BLaER1 (cell line): ENCODE measurements at regions not wholly inside any gene's neighbourhood (a gene's known extent, or its start where the extent isn't known, plus 50 kb on each side); places are given as distances from the start of the nearest gene placed in this dataset.

Experiments
- H3K27ac ChIP-seq: shearing (Covaris generic); formaldehyde crosslinking; 2 replicates; pipeline ENCODE4 v1.8.1; 2022
- H3K27me3 ChIP-seq: shearing (Covaris generic); formaldehyde crosslinking; 2 replicates; pipeline ENCODE4 v1.8.1; 2022
- H3K36me3 ChIP-seq: shearing (Covaris generic); formaldehyde crosslinking; 2 replicates; pipeline ENCODE4 v1.8.1; 2022
- H3K4me1 ChIP-seq: shearing (Covaris generic); formaldehyde crosslinking; 2 replicates; pipeline ENCODE4 v1.8.1; 2022
- H3K4me2 ChIP-seq: shearing (Covaris generic); formaldehyde crosslinking; 2 replicates; pipeline ENCODE4 v1.8.1; 2022
- H3K4me3 ChIP-seq: shearing (Covaris generic); formaldehyde crosslinking; 2 replicates; pipeline ENCODE4 v1.8.1; 2022
- H3K9ac ChIP-seq: shearing (Covaris generic); formaldehyde crosslinking; 2 replicates; pipeline ENCODE4 v1.8.1; 2022
- H3K9me3 ChIP-seq: shearing (Covaris generic); formaldehyde crosslinking; 2 replicates; pipeline ENCODE4 v1.8.1; 2022
- H4K20me1 ChIP-seq: shearing (Covaris generic); formaldehyde crosslinking; 2 replicates; pipeline ENCODE4 v1.8.1; 2022
- Cebpa-rat ChIP-seq: shearing (Covaris generic); IDR thresholded peaks from 2 replicates; pipeline ENCODE4 v1.8.1; 2022

GRCh38 chr12:42982828-42983227, 393.3 kb upstream of the PRICKLE1 start:
- H3K27me3 ChIP-seq: no peaks in the 10 kb centered on the region
- no peaks in the 10 kb centered on the region for H3K36me3 ChIP-seq
- no peak overlapping the region for H3K4me3 ChIP-seq
- no peak overlapping the region for H3K27ac ChIP-seq
- H3K9ac ChIP-seq: no peak overlapping the region
- no peak for TF ChIP-seq Cebpa-rat
- no peaks in the 10 kb centered on the region for H3K9me3 ChIP-seq
- H4K20me1 ChIP-seq: no peaks in the 10 kb centered on the region
- no peaks in the 10 kb centered on the region for H3K4me1 ChIP-seq
- H3K4me2 ChIP-seq: no peak overlapping the region

- H3K4me3 ChIP-seq: no peak overlapping the region
- no peak overlapping the region for H3K27ac ChIP-seq
- no peak for TF ChIP-seq Cebpa-rat
- no peaks in the 10 kb centered on the region for H3K4me1 ChIP-seq
- no peak overlapping the region for H3K9ac ChIP-seq
- H4K20me1 ChIP-seq: no peaks in the 10 kb centered on the region
- no peak overlapping the region for H3K4me2 ChIP-seq
- no peaks in the 10 kb centered on the region for H3K36me3 ChIP-seq
- no peaks in the 10 kb centered on the region for H3K27me3 ChIP-seq
- H3K9me3 ChIP-seq: no peaks in the 10 kb centered on the region
Measured at GRCh38 chr12:42981379-42981778, 391.8 kb upstream of the PRICKLE1 start.

- no peaks in the 10 kb centered on the region for H3K27me3 ChIP-seq
- no peaks in the 10 kb centered on the region for H4K20me1 ChIP-seq
- H3K4me3 ChIP-seq: no peak overlapping the region
- no peak overlapping the region for H3K4me2 ChIP-seq
- H3K4me1 ChIP-seq: no peaks in the 10 kb centered on the region
- H3K36me3 ChIP-seq: no peaks in the 10 kb centered on the region
- TF ChIP-seq Cebpa-rat: no peak
- no peak overlapping the region for H3K27ac ChIP-seq
- no peak overlapping the region for H3K9ac ChIP-seq
- no peaks in the 10 kb centered on the region for H3K9me3 ChIP-seq
Measured at GRCh38 chr12:42980441-42980840, 390.9 kb upstream of the PRICKLE1 start.

- Histone ChIP-seq H3K27me3 (no peaks in the 10 kb centered on the region), H3K27ac (no peak overlapping the region), H3K4me1 (no peaks in the 10 kb centered on the region), H3K36me3 (no peaks in the 10 kb centered on the region), H3K9ac (no peak overlapping the region), H4K20me1 (no peaks in the 10 kb centered on the region), H3K4me2 (no peak overlapping the region), H3K9me3 (no peaks in the 10 kb centered on the region), H3K4me3 (no peak overlapping the region)
- no peak for TF ChIP-seq Cebpa-rat
Measured at GRCh38 chr12:42979746-42980145, 390.2 kb upstream of the PRICKLE1 start.

- no peak overlapping the region for H3K9ac ChIP-seq
- no peaks in the 10 kb centered on the region for H4K20me1 ChIP-seq
- no peaks in the 10 kb centered on the region for H3K4me1 ChIP-seq
- no peak overlapping the region for H3K4me2 ChIP-seq
- H3K27ac ChIP-seq: no peak overlapping the region
- H3K36me3 ChIP-seq: no peaks in the 10 kb centered on the region
- no peaks in the 10 kb centered on the region for H3K27me3 ChIP-seq
- no peaks in the 10 kb centered on the region for H3K9me3 ChIP-seq
- TF ChIP-seq Cebpa-rat: no peak
- H3K4me3 ChIP-seq: no peak overlapping the region
Measured at GRCh38 chr12:42978708-42979107, 389.2 kb upstream of the PRICKLE1 start.

- no peak for TF ChIP-seq Cebpa-rat
- Histone ChIP-seq H4K20me1 (no peaks in the 10 kb centered on the region), H3K36me3 (no peaks in the 10 kb centered on the region), H3K9me3 (no peaks in the 10 kb centered on the region), H3K27ac (no peak overlapping the region), H3K4me2 (no peak overlapping the region), H3K9ac (no peak overlapping the region), H3K4me3 (no peak overlapping the region), H3K4me1 (no peaks in the 10 kb centered on the region), H3K27me3 (no peaks in the 10 kb centered on the region)
Measured at GRCh38 chr12:42977451-42978230, 388.1 kb upstream of the PRICKLE1 start.

GRCh38 chr12:42976620-42977019, 387.1 kb upstream of the PRICKLE1 start:
- Histone ChIP-seq H3K4me1 (no peaks in the 10 kb centered on the region), H3K27me3 (no peaks in the 10 kb centered on the region), H3K9ac (no peak overlapping the region), H3K4me2 (no peak overlapping the region), H3K36me3 (no peaks in the 10 kb centered on the region), H4K20me1 (no peaks in the 10 kb centered on the region), H3K27ac (no peak overlapping the region), H3K4me3 (no peak overlapping the region), H3K9me3 (no peaks in the 10 kb centered on the region)
- no peak for TF ChIP-seq Cebpa-rat

GRCh38 chr12:42976122-42976521, 386.6 kb upstream of the PRICKLE1 start:
- Histone ChIP-seq H4K20me1 (no peaks in the 10 kb centered on the region), H3K9me3 (no peaks in the 10 kb centered on the region), H3K9ac (no peak overlapping the region), H3K4me1 (no peaks in the 10 kb centered on the region), H3K4me2 (no peak overlapping the region), H3K36me3 (no peaks in the 10 kb centered on the region), H3K27ac (no peak overlapping the region), H3K4me3 (no peak overlapping the region), H3K27me3 (no peaks in the 10 kb centered on the region)
- TF ChIP-seq Cebpa-rat: no peak

- Histone ChIP-seq H3K4me2 (no peak overlapping the region), H4K20me1 (no peaks in the 10 kb centered on the region), H3K4me3 (no peak overlapping the region), H3K36me3 (no peaks in the 10 kb centered on the region), H3K27me3 (no peaks in the 10 kb centered on the region), H3K9ac (no peak overlapping the region), H3K9me3 (no peaks in the 10 kb centered on the region), H3K4me1 (no peaks in the 10 kb centered on the region), H3K27ac (no peak overlapping the region)
- TF ChIP-seq Cebpa-rat: no peak
Measured at GRCh38 chr12:42969355-42969754, 379.8 kb upstream of the PRICKLE1 start.

- no peak for TF ChIP-seq Cebpa-rat
- Histone ChIP-seq H4K20me1 (no peaks in the 10 kb centered on the region), H3K4me1 (no peaks in the 10 kb centered on the region), H3K9me3 (no peaks in the 10 kb centered on the region), H3K9ac (no peak overlapping the region), H3K4me2 (no peak overlapping the region), H3K36me3 (no peaks in the 10 kb centered on the region), H3K27ac (no peak overlapping the region), H3K27me3 (no peaks in the 10 kb centered on the region), H3K4me3 (no peak overlapping the region)
Measured at GRCh38 chr12:42968426-42968825, 378.9 kb upstream of the PRICKLE1 start.

GRCh38 chr12:42967850-42968249, 378.3 kb upstream of the PRICKLE1 start:
- Histone ChIP-seq H4K20me1 (no peaks in the 10 kb centered on the region), H3K4me1 (no peaks in the 10 kb centered on the region), H3K4me2 (no peak overlapping the region), H3K27me3 (no peaks in the 10 kb centered on the region), H3K9me3 (no peaks in the 10 kb centered on the region), H3K4me3 (no peak overlapping the region), H3K9ac (no peak overlapping the region), H3K36me3 (no peaks in the 10 kb centered on the region), H3K27ac (no peak overlapping the region)
- no peak for TF ChIP-seq Cebpa-rat
